GM12872 (cell line): ENCODE measurements at regions not wholly inside any gene's neighbourhood (a gene's known extent, or its start where the extent isn't known, plus 50 kb on each side); places are given as distances from the start of the nearest gene placed in this dataset.

Source experiments
- CTCF ChIP-seq: IDR thresholded peaks from 3 replicates; pipeline ENCODE4 v1.5.1; 2011; ENCODE audit warnings: low read depth, mild to moderate bottlenecking, low read length, moderate library complexity; ENCODE audit not compliant: insufficient read depth

- TF ChIP-seq CTCF = no peak
These were observed 354.6 kb upstream of the AGA start for GRCh38 chr4:177796841-177797240.

DNA sequence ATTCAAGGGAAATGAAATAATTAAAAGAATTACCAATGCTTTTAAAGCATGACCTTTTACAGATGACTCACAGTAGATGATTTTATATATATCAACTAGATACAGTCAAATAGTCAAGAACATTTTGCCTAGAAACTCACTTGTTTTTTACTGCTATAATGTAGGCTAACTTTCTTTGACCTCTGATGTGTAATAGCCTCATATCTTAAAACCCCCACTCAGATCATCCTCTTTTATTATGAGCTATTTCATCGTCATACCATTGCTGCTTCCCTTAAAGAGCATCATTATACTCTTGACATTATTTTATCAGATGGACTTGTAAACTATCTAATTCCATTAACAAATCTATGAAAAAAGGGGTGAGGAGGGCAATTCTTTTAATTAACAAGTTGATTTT lies 355.9 kb upstream of the AGA start:
- no peak for TF ChIP-seq CTCF

DNA sequence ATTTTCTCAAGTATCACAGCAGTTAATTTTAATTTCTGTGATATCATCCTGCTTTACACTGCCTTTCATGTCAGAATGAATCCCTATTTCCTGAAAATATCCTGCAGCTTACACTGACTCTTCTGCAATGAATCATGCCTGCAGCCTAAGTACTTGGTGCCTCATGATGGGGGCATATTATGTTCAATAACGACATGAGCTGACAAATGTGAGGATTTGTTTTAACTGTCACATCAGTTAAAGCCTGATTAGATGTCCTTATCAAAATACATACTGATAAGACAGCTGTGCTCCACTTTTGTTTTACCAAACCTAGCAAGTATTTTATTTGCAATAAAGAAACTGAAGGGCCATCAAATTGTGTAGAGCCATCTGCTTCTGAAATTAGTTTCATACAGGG lies 359.9 kb upstream of the AGA start:
- no peak for TF ChIP-seq CTCF

DNA sequence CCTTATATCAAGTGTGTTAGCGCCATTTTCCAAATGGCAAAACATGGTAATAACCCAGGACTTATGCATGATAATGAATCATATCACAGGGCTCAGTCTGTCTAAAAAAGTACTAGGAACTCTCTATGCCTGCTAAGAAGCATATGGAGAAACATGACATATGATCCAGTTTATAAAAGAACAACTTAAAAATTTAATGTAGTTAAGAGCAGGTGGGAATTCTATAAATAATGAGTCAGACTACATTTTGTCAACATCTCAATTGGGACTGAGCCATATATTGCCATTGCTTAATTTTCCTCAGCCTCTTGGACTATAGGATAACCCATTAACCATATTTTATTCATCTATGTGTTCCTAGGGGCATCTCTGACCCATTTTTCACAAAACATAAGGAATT lies 360.4 kb upstream of the AGA start:
- TF ChIP-seq CTCF = no peak

DNA sequence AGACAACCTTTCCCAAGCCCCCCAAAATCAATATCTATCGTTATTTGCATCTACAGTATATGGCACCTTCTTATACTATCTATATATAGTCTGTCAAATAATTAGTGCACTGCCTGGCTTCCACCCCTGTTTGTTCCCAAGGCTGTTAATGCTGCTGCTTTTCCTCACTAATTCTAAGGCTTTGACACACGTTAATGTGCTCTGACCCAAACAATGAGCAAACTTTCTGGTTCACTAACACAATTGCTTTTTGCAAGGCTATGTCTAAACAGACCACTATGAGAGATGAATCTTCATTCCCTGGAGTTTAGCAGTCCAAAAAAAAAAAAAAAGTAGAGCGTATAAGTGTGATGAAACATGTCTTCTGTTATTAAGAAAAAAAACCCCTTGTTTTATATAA lies 360.9 kb upstream of the AGA start:
- TF ChIP-seq CTCF = no peak

DNA sequence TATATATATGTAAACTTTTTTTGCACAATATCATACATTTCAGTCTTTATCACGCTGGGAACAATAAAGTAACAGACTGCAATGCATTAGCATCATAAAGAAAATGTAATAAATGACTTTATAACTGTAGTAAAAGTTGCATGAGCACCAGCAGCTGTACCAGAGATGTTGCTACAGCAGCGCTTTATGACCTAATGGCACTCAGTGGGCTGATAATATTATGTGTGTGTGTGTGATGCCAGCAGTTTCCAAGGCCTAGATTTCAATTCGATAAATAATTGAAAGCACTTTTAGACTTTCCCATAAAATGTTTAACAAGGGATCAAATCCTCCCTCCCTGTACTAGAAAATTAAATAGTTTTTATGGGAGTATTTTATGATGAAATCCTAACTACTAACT lies 367.6 kb upstream of the AGA start:
- no peak for TF ChIP-seq CTCF

DNA sequence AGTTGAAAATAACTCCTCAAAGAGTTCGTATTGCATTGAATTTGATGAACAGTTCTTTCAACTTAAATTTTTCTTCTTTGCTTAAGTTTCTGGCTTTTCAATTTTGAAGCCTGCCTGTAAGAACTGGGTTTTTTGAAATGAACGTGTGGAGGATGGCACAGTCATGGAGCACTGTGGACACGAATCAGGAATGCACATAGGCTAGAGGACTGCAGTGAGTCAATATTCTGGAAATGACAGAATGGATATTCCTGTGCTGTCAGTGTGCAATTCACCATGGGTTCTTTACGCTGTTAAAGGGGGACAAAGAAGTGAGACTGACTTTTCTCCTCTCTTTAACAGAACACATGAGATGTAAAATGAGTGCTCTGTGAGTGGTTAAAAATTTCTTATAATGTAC lies 368.0 kb upstream of the AGA start:
- TF ChIP-seq CTCF = no peak

- TF ChIP-seq CTCF = no peak
These were observed 384.7 kb upstream of the AGA start for GRCh38 chr4:177826973-177827372.
